Superior temporal gyrus (tissue), 1 donor: ENCODE measurements at regions not wholly inside any gene's neighbourhood (a gene's known extent, or its start where the extent isn't known, plus 50 kb on each side); places are given as distances from the start of the nearest gene placed in this dataset.

ENCODE experiments used
- DNase-seq: peaks from one replicate; pipeline ENCODE4 v3.0.0-alpha.2; 2016; ENCODE audit errors: extremely low spot score

DNA sequence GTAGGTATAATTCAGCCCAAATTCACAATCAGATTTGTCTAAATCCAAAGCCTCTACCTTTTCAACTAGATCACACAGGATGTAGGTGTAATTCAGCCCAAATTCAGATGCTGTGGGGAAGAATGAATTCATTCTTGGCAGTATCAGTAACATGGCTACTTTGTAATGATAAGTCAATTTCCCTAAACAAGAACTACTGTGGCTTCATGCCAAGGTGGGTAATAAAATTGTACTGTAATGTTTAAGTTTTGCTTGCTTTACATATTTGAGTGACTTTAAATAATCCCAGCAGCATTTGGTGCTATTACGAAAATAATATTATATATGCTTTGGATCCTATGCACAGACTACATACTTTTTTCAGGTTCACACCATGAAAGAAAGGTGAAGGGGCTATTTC, 239.1 kb downstream of the HDGFL1 start:
- DNase-seq = no peak

DNA sequence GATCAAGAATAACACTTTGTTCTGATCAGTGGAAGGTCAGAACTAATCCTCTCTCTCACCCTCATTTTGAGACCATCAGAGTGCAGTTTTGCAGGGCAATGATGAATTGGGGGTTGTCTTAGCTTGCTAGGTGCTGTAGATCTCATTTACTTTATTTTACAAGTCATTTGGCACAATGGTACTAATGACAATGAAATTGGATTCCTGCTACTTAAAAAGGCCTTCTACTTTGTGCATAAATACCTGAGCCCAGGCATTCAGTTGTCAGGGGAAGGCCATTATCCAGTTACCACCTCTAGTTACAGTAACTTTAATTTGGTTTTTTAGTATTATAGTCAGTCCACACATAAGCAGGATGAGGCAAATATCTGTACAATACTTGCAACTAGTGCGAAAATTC, 240.0 kb downstream of the HDGFL1 start:
- DNase-seq = no peak

- no peak for DNase-seq
These were observed 249.8 kb downstream of the HDGFL1 start for GRCh38 chr6:22819209-22819608.

DNA sequence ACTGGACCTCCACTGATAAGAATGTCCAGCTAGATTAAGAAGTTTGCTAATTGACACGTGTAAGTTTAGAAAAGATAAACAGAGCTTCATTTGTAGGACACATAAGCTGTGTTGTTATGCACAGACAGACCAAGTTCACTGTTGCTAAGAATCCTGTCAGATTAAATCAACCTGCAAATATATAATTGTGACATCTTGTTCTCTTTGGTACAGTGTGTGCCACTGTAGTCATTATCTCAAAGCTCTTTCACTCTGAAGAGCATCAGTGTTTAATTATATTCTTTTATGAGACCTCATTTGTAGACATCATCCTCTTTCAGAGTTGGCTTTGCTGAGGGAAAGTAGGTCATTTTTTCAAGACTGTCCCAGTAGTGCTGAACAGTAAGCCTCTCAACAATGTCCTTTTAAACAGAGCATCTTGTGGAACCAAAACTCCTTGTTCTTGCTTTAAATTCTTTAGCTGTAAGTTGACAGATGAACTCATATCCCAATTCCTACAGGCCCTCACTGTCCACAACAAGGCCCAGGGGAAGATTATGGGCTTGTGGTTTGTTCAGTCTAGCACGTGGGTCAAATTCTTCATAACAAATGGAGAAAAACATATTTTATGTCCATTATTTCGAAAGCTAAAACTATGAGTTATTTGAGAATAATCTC, 252.4 kb downstream of the HDGFL1 start:
- no peak for DNase-seq

DNA sequence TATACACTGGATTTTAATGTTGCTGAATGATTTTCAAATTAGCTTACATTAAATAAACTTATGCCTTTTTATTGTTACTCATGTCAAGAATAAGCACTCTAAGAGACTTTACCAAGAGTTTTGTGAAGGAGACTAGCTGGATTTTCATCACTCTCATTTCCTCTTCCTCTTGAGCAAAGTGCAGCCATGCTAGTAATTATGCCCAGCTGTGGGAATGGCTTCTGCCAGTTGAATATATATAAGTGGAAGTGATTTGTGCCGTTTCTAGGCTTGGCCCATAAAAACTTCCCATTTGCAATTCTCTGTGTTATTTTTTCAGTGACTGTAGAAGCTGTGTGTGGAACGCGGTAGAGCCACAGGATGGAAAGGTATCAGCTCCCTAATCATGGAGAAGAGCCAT, 255.8 kb downstream of the HDGFL1 start:
- DNase-seq = no peak

DNA sequence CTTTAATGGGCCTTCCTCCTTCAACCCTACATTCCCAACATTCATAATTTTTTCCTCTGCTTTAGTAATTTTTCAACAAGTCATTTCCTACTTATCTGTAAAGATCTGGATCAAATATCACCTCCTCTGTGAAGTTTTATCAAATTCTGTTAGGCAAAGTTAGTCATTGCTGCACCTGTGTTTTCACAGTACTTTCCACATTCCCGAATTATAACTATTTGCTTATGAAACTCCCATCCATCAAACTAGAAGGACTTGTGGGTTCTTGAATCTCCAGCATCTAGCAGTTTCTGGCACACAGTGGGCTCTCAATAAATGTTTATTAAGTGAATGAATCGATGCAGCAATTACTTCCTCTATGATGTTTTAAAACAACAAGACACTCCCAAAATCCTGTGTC, 257.6 kb downstream of the HDGFL1 start:
- DNase-seq = no peak

DNA sequence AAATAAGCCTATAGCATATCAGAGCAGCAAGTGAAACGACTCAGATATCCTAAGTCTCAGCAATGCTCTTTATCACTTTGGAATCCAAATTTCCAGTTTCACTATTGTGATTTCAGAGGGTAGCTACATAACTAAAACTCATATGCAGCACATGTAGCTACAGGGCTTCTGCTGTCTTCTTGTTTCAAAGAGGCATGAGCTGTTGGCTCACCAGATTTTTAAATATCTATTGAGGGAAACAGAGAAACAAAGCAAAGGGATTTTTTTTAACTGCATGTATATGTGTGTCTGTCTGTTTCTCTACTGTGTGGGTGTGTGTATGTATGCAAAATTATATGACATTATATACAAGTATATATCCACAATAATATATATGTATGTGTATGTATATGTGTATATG, 258.4 kb downstream of the HDGFL1 start:
- no peak for DNase-seq

GRCh38 chr6:22828179-22829062, 259.1 kb downstream of the HDGFL1 start:
- no peak for DNase-seq

DNA sequence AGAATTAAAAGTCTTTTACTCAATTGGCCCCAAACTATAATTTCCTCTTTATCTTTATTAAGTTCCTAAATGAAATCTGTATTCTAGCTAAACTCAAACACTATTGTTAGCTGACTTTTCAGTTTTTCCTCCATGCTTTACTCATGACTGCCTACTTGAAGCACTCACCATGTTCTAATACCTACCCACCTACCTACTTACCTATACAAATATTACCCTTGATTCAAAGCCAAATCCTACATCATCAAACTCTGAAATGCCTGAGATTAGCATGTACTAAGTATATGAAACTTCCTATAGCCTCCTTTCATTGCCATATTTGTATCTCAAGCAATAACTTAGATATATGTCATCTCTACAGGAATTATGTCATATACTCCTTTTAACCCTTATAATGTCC, 259.7 kb downstream of the HDGFL1 start:
- DNase-seq = no peak

DNA sequence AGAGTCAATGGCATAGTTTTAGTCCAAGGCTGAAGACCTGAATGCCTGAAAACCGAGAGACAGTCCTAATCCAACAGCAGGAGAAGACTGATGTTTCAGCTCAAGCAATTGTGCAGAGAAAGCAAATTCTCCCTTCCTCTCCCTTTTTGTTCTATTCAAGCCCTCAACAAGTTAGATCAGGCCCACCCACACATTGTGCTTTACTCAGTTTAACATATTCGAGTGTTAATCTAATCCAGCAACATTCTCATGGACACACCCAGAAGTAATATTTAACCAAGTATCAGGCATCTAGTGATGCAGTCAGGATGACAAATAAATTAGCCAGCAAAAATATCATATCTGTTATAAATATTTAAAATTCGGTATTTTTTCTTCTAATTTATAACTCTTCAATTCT, 261.1 kb downstream of the HDGFL1 start:
- no peak for DNase-seq

- DNase-seq = no peak
These were observed 263.8 kb downstream of the HDGFL1 start for GRCh38 chr6:22833191-22833590.

DNA sequence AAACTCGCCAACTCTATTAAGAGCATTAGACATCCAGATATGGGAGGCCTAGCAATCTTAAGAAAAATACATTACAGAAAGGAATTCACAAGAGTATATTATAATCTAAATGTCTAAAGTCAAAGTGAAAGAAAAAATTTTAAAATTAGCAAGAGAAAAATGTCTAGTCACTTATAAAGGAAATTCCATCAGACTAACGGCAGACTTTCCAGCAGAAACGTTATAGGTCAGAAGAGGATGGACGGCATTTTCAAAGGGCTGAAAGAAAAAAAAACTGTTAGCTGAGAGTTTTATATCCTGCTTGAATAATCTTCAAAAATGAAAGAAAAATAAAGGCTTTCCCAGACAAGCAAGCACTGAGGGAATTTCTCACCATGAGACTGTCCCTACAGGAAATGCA, 269.0 kb downstream of the HDGFL1 start:
- DNase-seq = no peak

- no peak for DNase-seq
These were observed 276.1 kb downstream of the HDGFL1 start for GRCh38 chr6:22845467-22845866.

GRCh38 chr6:22848121-22848520, 278.8 kb downstream of the HDGFL1 start:
- DNase-seq = no peak

DNA sequence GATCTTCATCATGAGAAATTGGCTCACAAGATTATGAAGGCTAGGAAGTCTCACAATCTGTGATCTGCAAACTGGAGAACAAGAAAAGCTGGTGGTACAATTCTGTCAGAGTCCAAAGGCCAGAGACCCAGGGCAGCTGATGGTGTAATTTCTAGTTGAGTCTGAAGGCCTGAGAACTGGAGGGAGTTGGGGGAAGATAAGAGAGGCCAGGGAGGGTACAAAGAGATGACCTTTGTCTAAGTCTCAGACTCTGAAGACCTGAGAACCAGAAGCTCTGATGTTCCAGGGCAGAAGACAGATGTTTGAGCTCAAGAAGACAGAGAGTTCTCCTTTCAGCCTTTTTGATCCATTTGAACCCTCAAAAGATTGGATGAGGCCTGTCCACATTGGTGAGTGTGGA, 280.6 kb downstream of the HDGFL1 start:
- no peak for DNase-seq

DNA sequence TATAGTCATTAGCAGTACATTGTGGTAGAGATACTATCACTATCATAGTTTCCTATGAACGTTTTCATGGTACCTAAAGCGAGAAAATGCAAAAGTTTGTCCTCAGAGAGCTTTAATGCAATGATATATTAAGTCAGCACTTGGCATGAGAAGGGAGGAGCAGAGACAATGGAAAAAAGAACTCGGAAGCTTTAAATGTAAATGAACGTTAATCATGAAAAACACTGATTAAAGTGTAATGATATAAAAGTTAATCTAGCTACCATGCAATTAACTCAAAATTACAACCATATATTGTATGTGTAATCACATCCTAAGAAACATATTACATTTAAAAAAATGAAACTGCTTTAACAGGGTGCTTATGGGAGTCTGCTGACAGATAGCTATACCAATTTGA, 282.7 kb downstream of the HDGFL1 start:
- no peak for DNase-seq

GRCh38 chr6:22873513-22874136, 304.3 kb downstream of the HDGFL1 start:
- peak; percentile 34 for DNase-seq

DNA sequence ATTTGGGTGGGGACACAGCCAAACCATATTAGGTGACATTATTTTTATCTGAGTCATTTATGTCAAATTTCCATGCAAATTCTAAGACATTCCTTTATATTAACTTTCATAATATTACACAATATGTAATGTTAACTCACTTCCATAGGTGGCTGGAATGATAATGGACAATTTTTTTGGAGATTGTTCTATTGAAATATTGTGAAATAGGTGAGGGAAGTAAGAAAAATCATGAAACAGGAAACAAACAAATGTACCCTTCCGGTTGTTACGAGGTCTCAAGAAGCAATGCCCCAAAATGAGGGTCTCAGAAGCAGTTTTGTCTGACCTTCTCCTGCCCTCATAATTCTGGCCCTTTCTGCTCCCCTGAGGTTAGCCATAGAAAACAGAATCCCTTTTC, 306.5 kb downstream of the HDGFL1 start:
- DNase-seq = no peak

- DNase-seq = no peak
These were observed 308.9 kb downstream of the HDGFL1 start for GRCh38 chr6:22878324-22878701.

DNA sequence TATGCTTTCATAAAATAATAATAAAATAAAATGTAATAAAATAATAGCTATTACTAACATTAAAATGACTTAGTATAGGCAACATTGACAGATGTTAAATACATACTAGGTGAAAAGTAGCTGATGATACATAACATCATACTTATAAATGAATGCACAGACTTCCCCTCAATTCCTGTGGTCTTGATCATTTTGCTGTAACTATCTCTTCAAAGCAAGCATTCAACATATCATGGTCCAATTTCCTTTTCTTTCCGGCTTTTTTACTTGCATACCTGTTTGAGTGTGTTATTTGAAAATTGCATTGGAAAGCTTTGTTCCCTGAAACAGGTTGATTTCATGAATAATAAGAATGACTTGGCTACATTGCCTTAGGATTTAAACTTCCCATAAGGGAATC, 309.3 kb downstream of the HDGFL1 start:
- DNase-seq = no peak

- no peak for DNase-seq
These were observed 311.5 kb downstream of the HDGFL1 start for GRCh38 chr6:22880686-22881433.

DNA sequence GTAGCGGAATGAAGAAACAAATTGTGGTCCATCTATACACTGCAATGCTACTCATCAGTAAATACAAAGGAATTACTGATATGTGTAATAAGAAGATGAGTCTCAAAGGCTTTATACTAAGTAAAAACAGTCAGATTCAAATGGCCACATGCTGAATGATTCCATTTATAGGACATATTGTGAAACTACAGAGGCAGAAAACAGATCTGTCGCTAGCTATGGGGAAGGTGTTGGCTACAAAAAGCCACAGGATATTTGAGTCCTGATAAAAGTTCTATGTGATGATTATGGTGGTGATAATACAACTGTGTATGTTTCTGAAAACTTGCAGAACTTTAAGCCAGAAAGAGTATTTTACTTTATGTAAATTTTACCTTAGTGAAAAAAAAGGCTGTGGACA, 313.2 kb downstream of the HDGFL1 start:
- DNase-seq = no peak
